Liver (tissue), 8 donors: ENCODE measurements at regions not wholly inside any gene's neighbourhood (a gene's known extent, or its start where the extent isn't known, plus 50 kb on each side); places are given as distances from the start of the nearest gene placed in this dataset.

Experiments used
- DNase-seq: peaks from one replicate; pipeline ENCODE4 v3.0.0-alpha.2; 2017; ENCODE audit warnings: low spot score
- H3K27ac ChIP-seq, 2 donors: one replicate each; pipeline ENCODE4 v1.7.0; 2013; ENCODE audit warnings: inconsistent platforms in 2 of 2, low read length in 2 of 2, control low read depth in 1 of 2, low read depth in 1 of 2, mild to moderate bottlenecking in 1 of 2
- H3K27me3 ChIP-seq, 4 donors: one replicate each; pipeline versions ENCODE4 v1.6.1 to v1.7.0; 2013; ENCODE audit warnings: low read length in 3 of 4, inconsistent platforms in 1 of 4, mild to moderate bottlenecking in 1 of 4, moderate library complexity in 1 of 4; ENCODE audit not compliant: control insufficient read depth in 4 of 4, insufficient read depth in 4 of 4
- H3K36me3 ChIP-seq, 4 donors: one replicate each; pipeline versions ENCODE4 v1.6.1 to v1.7.0; 2013; ENCODE audit warnings: low read length in 3 of 4, mild to moderate bottlenecking in 3 of 4, low read depth in 1 of 4, moderate library complexity in 1 of 4; ENCODE audit not compliant: control insufficient read depth in 4 of 4, insufficient read depth in 3 of 4
- H3K4me1 ChIP-seq, 4 donors: one replicate each; pipeline versions ENCODE4 v1.6.1 to v1.7.0; 2013; ENCODE audit warnings: low read length in 3 of 4, mild to moderate bottlenecking in 3 of 4, moderate library complexity in 1 of 4; ENCODE audit not compliant: control insufficient read depth in 4 of 4, insufficient read depth in 4 of 4
- H3K4me3 ChIP-seq, 3 donors: one replicate each; pipeline versions ENCODE4 v1.6.1 to v1.7.0; 2013; ENCODE audit warnings: low read length in 3 of 3, control low read depth in 1 of 3, low read depth in 1 of 3, mild to moderate bottlenecking in 1 of 3
- H3K9ac ChIP-seq, 2 donors: one replicate each; pipeline ENCODE4 v1.7.0; 2013; ENCODE audit warnings: low read length in 2 of 2, mild to moderate bottlenecking in 2 of 2, moderate library complexity in 2 of 2, control low read depth in 1 of 2, low read depth in 1 of 2
- H3K9me3 ChIP-seq, 4 donors: one replicate each; pipeline versions ENCODE4 v1.6.1 to v1.7.0; 2013; ENCODE audit warnings: low read length in 3 of 4; ENCODE audit not compliant: control insufficient read depth in 4 of 4
- CTCF ChIP-seq: fragments of 150-350 bp; IDR thresholded peaks from 2 replicates; pipeline ENCODE4 v1.5.1; 2017; ENCODE audit warnings: improper control_type of control experiment, low read depth, low read length; ENCODE audit not compliant: missing input control
- GABPA ChIP-seq, 2 donors: IDR thresholded peaks in 1 of 2; conservative IDR thresholded peaks in 1 of 2; 2 replicates each; pipeline ENCODE4 v1.6.1; 2016; ENCODE audit warnings: antibody characterized with exemption in 2 of 2, mild to moderate bottlenecking in 1 of 2, moderate library complexity in 1 of 2
- HNF4A ChIP-seq, 2 donors: conservative IDR thresholded peaks; 2 replicates each; pipeline ENCODE4 v1.6.1; 2016; ENCODE audit warnings: antibody characterized with exemption in 2 of 2, mild to moderate bottlenecking in 2 of 2
- HNF4G ChIP-seq: IDR thresholded peaks from 2 replicates; pipeline ENCODE4 v1.6.1; 2016; ENCODE audit warnings: antibody characterized with exemption
- JUND ChIP-seq, 2 donors: IDR thresholded peaks; 2 replicates each; pipeline ENCODE4 v1.6.1; 2016; ENCODE audit warnings: antibody characterized with exemption in 2 of 2
- MAX ChIP-seq: IDR thresholded peaks from 2 replicates; pipeline ENCODE4 v1.6.1; 2016; ENCODE audit warnings: antibody characterized with exemption
- RAD21 ChIP-seq, 2 donors: IDR thresholded peaks; 2 replicates each; pipeline ENCODE4 v1.6.1; 2016; ENCODE audit warnings: antibody characterized with exemption in 2 of 2, mild to moderate bottlenecking in 2 of 2
- RXRA ChIP-seq, 2 donors: IDR thresholded peaks; 2 replicates each; pipeline ENCODE4 v1.6.1; 2017 to 2018; ENCODE audit warnings: antibody characterized with exemption in 2 of 2, mild to moderate bottlenecking in 1 of 2
- TAF1 ChIP-seq: conservative IDR thresholded peaks from 2 replicates; pipeline ENCODE4 v1.6.1; 2016; ENCODE audit warnings: antibody characterized with exemption, mild to moderate bottlenecking
- YY1 ChIP-seq: IDR thresholded peaks from 2 replicates; pipeline ENCODE4 v1.6.1; 2016; ENCODE audit warnings: antibody characterized with exemption, mild to moderate bottlenecking
- ZBTB33 ChIP-seq: IDR thresholded peaks from 2 replicates; pipeline ENCODE4 v1.6.1; 2016; ENCODE audit warnings: antibody characterized with exemption
- WGBS: extraction: QIAGEN DNeasy Blood & Tissue Kit; methylation state at CpG from one replicate; pipeline ENCODE4 v1.1.7; 2013; 5-methylcytosine and 5-hydroxymethylcytosine counted together
- TF ChIP-seq, protein P1 (sequence below): IDR thresholded peaks from 2 replicates; pipeline ENCODE4 v1.6.1; 2016; ENCODE audit warnings: antibody characterized with exemption, mild to moderate bottlenecking
- TF ChIP-seq, protein P2 (sequence below): IDR thresholded peaks from 2 replicates; pipeline ENCODE4 v1.6.1; 2016; ENCODE audit warnings: antibody characterized with exemption
- donor health status: healthy.
- donor health status: healthy.
- donor health status: healthy.
- donor health status: healthy.
- donor health status: healthy.

DNA sequence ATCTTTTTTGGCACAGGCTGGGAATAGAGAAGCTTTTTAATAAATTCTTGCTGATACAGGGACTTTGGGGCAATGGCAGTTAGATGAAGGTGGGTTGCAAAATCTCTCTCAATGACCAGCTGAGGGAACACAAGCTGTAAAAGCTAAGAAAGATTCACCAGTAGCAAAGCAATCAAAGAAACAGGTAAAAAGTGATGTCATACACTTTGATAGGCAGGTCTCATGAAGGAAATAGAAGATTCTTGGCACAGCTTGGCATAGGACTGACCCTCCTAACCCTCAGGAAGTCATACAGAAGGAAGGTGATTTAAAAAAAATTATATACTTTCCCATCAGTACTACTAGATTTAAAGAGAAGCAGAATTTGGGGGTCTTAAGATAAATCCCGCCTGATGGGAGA is 263.6 kb downstream of the LPIN1 start:
- Histone ChIP-seq H3K27me3 (no peaks in the 10 kb centered on the region), H3K4me1 (peaks cover 0 to 35% (median 21%) of the 10 kb centered on the region in 4 donors), H3K9me3 (no peaks in the 10 kb centered on the region), H3K4me3 (no peak overlapping the region), H3K36me3 (no peaks in the 10 kb centered on the region), H3K27ac (peak overlapping the region; percentile 43 to 79), H3K9ac (no peak overlapping the region)
- TF ChIP-seq YY1 (no peak), RAD21 (IDR thresholded peaks at IDR 0.05) (no peak), HNF4G (no peak), TAF1 (no peak), HNF4A (conservative IDR thresholded peaks at IDR 0.05) (no peak), CTCF (no peak), JUND (IDR thresholded peaks at IDR 0.05) (no peak), MAX (no peak), ZBTB33 (no peak)
- WGBS: 100% methylated on average over 1 of the region's 1 CpG
- no peak for DNase-seq

DNA sequence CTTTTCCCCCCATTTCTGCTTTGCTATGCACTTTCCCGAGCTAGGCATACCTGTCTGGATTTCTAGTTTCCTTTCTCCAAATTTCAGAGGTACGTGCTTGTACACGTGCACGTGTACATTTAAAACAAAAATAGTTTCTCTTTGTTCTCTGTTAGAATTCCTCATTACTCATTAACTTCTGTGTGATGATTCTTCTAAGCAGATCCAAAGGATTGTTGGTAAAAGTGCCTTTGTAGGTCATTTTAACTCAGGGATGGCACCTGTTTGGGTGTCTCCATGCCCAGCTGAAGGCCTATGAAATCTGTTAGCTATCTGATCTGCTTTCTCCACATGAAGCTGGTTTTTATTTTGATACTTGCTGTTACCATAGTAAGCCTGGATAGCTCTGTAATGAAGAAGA is 264.3 kb downstream of the LPIN1 start:
- TF ChIP-seq, protein P1, sequence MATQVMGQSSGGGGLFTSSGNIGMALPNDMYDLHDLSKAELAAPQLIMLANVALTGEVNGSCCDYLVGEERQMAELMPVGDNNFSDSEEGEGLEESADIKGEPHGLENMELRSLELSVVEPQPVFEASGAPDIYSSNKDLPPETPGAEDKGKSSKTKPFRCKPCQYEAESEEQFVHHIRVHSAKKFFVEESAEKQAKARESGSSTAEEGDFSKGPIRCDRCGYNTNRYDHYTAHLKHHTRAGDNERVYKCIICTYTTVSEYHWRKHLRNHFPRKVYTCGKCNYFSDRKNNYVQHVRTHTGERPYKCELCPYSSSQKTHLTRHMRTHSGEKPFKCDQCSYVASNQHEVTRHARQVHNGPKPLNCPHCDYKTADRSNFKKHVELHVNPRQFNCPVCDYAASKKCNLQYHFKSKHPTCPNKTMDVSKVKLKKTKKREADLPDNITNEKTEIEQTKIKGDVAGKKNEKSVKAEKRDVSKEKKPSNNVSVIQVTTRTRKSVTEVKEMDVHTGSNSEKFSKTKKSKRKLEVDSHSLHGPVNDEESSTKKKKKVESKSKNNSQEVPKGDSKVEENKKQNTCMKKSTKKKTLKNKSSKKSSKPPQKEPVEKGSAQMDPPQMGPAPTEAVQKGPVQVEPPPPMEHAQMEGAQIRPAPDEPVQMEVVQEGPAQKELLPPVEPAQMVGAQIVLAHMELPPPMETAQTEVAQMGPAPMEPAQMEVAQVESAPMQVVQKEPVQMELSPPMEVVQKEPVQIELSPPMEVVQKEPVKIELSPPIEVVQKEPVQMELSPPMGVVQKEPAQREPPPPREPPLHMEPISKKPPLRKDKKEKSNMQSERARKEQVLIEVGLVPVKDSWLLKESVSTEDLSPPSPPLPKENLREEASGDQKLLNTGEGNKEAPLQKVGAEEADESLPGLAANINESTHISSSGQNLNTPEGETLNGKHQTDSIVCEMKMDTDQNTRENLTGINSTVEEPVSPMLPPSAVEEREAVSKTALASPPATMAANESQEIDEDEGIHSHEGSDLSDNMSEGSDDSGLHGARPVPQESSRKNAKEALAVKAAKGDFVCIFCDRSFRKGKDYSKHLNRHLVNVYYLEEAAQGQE: no peak
- TF ChIP-seq RXRA (IDR thresholded peaks at IDR 0.05) (peak in 1 of 2 donors; percentile 11), YY1 (no peak), TAF1 (no peak), GABPA (IDR thresholded peaks at IDR 0.05 in 1 of 2, conservative IDR thresholded peaks at IDR 0.05 in 1 of 2) (no peak)
- TF ChIP-seq, protein P2, sequence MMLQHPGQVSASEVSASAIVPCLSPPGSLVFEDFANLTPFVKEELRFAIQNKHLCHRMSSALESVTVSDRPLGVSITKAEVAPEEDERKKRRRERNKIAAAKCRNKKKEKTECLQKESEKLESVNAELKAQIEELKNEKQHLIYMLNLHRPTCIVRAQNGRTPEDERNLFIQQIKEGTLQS: no peak
- 35% methylated on average over 4 of the region's 4 CpGs for WGBS
- Histone ChIP-seq H3K27me3 (no peaks in the 10 kb centered on the region), H3K9me3 (no peaks in the 10 kb centered on the region), H3K36me3 (no peaks in the 10 kb centered on the region), H3K4me3 (no peak overlapping the region), H3K9ac (no peak overlapping the region), H3K27ac (peak overlapping the region; percentile 43 to 79), H3K4me1 (peaks cover 0 to 34% (median 21%) of the 10 kb centered on the region in 4 donors)
- no peak for DNase-seq
